HEK293 (cell line): ENCODE measurements at regions not wholly inside any gene's neighbourhood (a gene's known extent, or its start where the extent isn't known, plus 50 kb on each side); places are given as distances from the start of the nearest gene placed in this dataset.

Source experiments
- CTCF ChIA-PET: fragments of 350-600 bp; formaldehyde crosslinking; extraction: SDS; loops from one replicate; lab custom pipeline; 2021; ENCODE audit warnings: antibody characterized with exemption; lab: Yijun Ruan, JAX
- POLR2A ChIA-PET: fragments of 300-600 bp; formaldehyde crosslinking; extraction: SDS; loops from one replicate; lab custom pipeline; 2020; ENCODE audit warnings: antibody characterized with exemption, inconsistent platforms; lab: Yijun Ruan, JAX
- H3K27ac ChIP-seq: fragments of 200-500 bp; sonication (Bioruptor generic); 2 replicates; pipeline ENCODE4 v1.5.1; 2014; ENCODE audit warnings: low read depth, low read length, control low read depth, inconsistent platforms; ENCODE audit errors: extremely low read depth
- H3K36me3 ChIP-seq, 2 experiments: fragments of 200-500 bp in 1 of 2; sonication (Bioruptor generic) in 1 of 2; 1 replicate in 1 of 2; 2 replicates in 1 of 2; pipeline ENCODE4 v1.5.1; 2014 to 2017; ENCODE audit warnings: inconsistent platforms in 2 of 2, low read length in 2 of 2; ENCODE audit not compliant: control insufficient read depth in 2 of 2, insufficient read depth in 1 of 2
- H3K4me1 ChIP-seq: fragments of 200-500 bp; sonication (Bioruptor generic); 2 replicates; pipeline ENCODE4 v1.5.1; 2014; ENCODE audit warnings: mild to moderate bottlenecking, low read length, inconsistent platforms; ENCODE audit not compliant: control insufficient read depth, insufficient read depth
- H3K4me3 ChIP-seq: 2 replicates; pipeline ENCODE4 v1.5.1; 2011; ENCODE audit warnings: low read depth, mild to moderate bottlenecking, control low read depth, low read length, moderate library complexity
- H3K9me3 ChIP-seq: fragments of 200-500 bp; sonication (Bioruptor generic); 2 replicates; pipeline ENCODE4 v1.5.1; 2014; ENCODE audit warnings: low read depth, low read length, inconsistent platforms; ENCODE audit not compliant: control insufficient read depth, insufficient read depth
- BCL11A ChIP-seq: fragments of 450-650 bp; formaldehyde crosslinking; IDR thresholded peaks from 2 replicates; pipeline ENCODE4 v1.5.1; 2016; ENCODE audit warnings: low read depth, missing biosample characterization, missing genetic modification characterization
- FEZF1 ChIP-seq: fragments of 450-650 bp; formaldehyde crosslinking; IDR thresholded peaks from 2 replicates; pipeline ENCODE4 v1.5.1; 2016; ENCODE audit warnings: missing biosample characterization, missing genetic modification characterization
- INSM2 ChIP-seq: fragments of 450-650 bp; formaldehyde crosslinking; IDR thresholded peaks from 2 replicates; pipeline ENCODE4 v1.5.1; 2016; ENCODE audit warnings: missing biosample characterization, missing genetic modification characterization
- MZF1 ChIP-seq: fragments of 450-650 bp; formaldehyde crosslinking; IDR thresholded peaks from 2 replicates; pipeline ENCODE4 v1.5.1; 2017; ENCODE audit warnings: missing biosample characterization, missing genetic modification characterization, borderline replicate concordance
- PRDM1 ChIP-seq: fragments of 450-650 bp; formaldehyde crosslinking; IDR thresholded peaks from 2 replicates; pipeline ENCODE4; 2016; ENCODE audit warnings: missing biosample characterization, missing genetic modification characterization
- YY2 ChIP-seq: fragments of 450-650 bp; formaldehyde crosslinking; IDR thresholded peaks from 2 replicates; pipeline ENCODE4 v1.5.1; 2016; ENCODE audit warnings: missing biosample characterization, missing genetic modification characterization
- ZBTB8A ChIP-seq: fragments of 450-650 bp; formaldehyde crosslinking; IDR thresholded peaks from 2 replicates; pipeline ENCODE4 v1.5.1; 2016; ENCODE audit warnings: missing biosample characterization, missing genetic modification characterization
- ZEB2 ChIP-seq: fragments of 450-650 bp; formaldehyde crosslinking; IDR thresholded peaks from 2 replicates; pipeline ENCODE4 v1.5.1; 2016; ENCODE audit warnings: missing biosample characterization, missing genetic modification characterization
- ZFHX2 ChIP-seq: fragments of 450-650 bp; formaldehyde crosslinking; conservative IDR thresholded peaks from 2 replicates; pipeline ENCODE4 v1.5.1; 2016; ENCODE audit warnings: missing biosample characterization, missing genetic modification characterization
- ZIC2 ChIP-seq: fragments of 450-650 bp; formaldehyde crosslinking; IDR thresholded peaks from 2 replicates; pipeline ENCODE4 v1.5.1; 2016; ENCODE audit warnings: missing biosample characterization, missing genetic modification characterization
- ZNF148 ChIP-seq: fragments of 450-650 bp; formaldehyde crosslinking; IDR thresholded peaks from 2 replicates; pipeline ENCODE4 v1.5.0; 2017; ENCODE audit warnings: missing biosample characterization, missing genetic modification characterization, borderline replicate concordance
- ZNF169 ChIP-seq: fragments of 450-650 bp; formaldehyde crosslinking; IDR thresholded peaks from 2 replicates; pipeline ENCODE4 v1.5.1; 2016; ENCODE audit warnings: missing biosample characterization, missing genetic modification characterization
- ZNF18 ChIP-seq: fragments of 450-650 bp; formaldehyde crosslinking; IDR thresholded peaks from 2 replicates; pipeline ENCODE4 v1.5.1; 2016; ENCODE audit warnings: missing biosample characterization, missing genetic modification characterization
- ZNF274 ChIP-seq, 2 experiments: fragments of 200-500 bp in 1 of 2; fragments of 450-650 bp in 1 of 2; sonication (Bioruptor generic) in 1 of 2; formaldehyde crosslinking in 1 of 2; IDR thresholded peaks; 2 replicates each; pipeline versions ENCODE4 v1.5.1 to v1.6.1; 2014 to 2016; ENCODE audit warnings: borderline replicate concordance in 1 of 2, inconsistent platforms in 1 of 2, low read length in 1 of 2, missing biosample characterization in 1 of 2, missing genetic modification characterization in 1 of 2
- ZNF324 ChIP-seq: fragments of 450-650 bp; formaldehyde crosslinking; IDR thresholded peaks from 2 replicates; pipeline ENCODE4 v1.5.1; 2016; ENCODE audit warnings: missing biosample characterization, missing genetic modification characterization
- ZNF341 ChIP-seq: fragments of 450-650 bp; formaldehyde crosslinking; IDR thresholded peaks from 2 replicates; pipeline ENCODE4; 2016; ENCODE audit warnings: low read depth, missing biosample characterization, missing genetic modification characterization
- ZNF426 ChIP-seq: fragments of 450-650 bp; formaldehyde crosslinking; IDR thresholded peaks from 2 replicates; pipeline ENCODE4 v1.5.1; 2017; ENCODE audit warnings: missing biosample characterization, missing genetic modification characterization, mild to moderate bottlenecking, inconsistent platforms, moderate library complexity
- ZNF473 ChIP-seq: fragments of 450-650 bp; formaldehyde crosslinking; IDR thresholded peaks from 2 replicates; pipeline ENCODE4 v1.5.1; 2017; ENCODE audit warnings: missing biosample characterization, missing genetic modification characterization
- ZNF501 ChIP-seq: fragments of 450-650 bp; formaldehyde crosslinking; IDR thresholded peaks from 2 replicates; pipeline ENCODE4 v1.5.1; 2016; ENCODE audit warnings: missing biosample characterization, missing genetic modification characterization
- ZNF513 ChIP-seq: fragments of 450-650 bp; IDR thresholded peaks from 2 replicates; pipeline ENCODE4 v1.5.1; 2018; ENCODE audit warnings: missing biosample characterization, missing genetic modification characterization
- ZNF561 ChIP-seq: fragments of 450-650 bp; IDR thresholded peaks from 2 replicates; pipeline ENCODE4 v1.5.1; 2018; ENCODE audit warnings: missing biosample characterization, missing genetic modification characterization, borderline replicate concordance
- ZNF658 ChIP-seq: fragments of 450-650 bp; formaldehyde crosslinking; IDR thresholded peaks from 2 replicates; pipeline ENCODE4; 2016; ENCODE audit warnings: missing biosample characterization, missing genetic modification characterization
- ZNF701 ChIP-seq: fragments of 450-650 bp; formaldehyde crosslinking; IDR thresholded peaks from 2 replicates; pipeline ENCODE4 v1.5.1; 2016; ENCODE audit warnings: missing biosample characterization, missing genetic modification characterization
- ZNF768 ChIP-seq: fragments of 450-650 bp; formaldehyde crosslinking; IDR thresholded peaks from 2 replicates; pipeline ENCODE4 v1.5.1; 2018; ENCODE audit warnings: missing biosample characterization, mild to moderate bottlenecking, missing genetic modification characterization
- ZNF776 ChIP-seq: fragments of 450-650 bp; formaldehyde crosslinking; IDR thresholded peaks from 2 replicates; pipeline ENCODE4 v1.5.0; 2017; ENCODE audit warnings: missing biosample characterization, missing genetic modification characterization, borderline replicate concordance
- ZNF792 ChIP-seq: fragments of 450-650 bp; formaldehyde crosslinking; IDR thresholded peaks from 2 replicates; pipeline ENCODE4 v1.5.1; 2016; ENCODE audit warnings: missing biosample characterization, missing genetic modification characterization

GRCh38 chr1:30340934-30341333 lies 382.5 kb downstream of the MATN1 start:
- Histone ChIP-seq H3K4me3 (no peak overlapping the region), H3K4me1 (peaks cover 5% of the 10 kb centered on the region), H3K27ac (no peak overlapping the region), H3K9me3 (no peaks in the 10 kb centered on the region; the same call in 1 of the 2 replicates), H3K36me3 (no peaks in the 10 kb centered on the region; a peak in 1 of 3 replicates)
- TF ChIP-seq ZFHX2 = no peak
- TF ChIP-seq ZBTB8A (tag by site-specific recombination) = no peak
- TF ChIP-seq ZNF148 = no peak
- no peak for TF ChIP-seq ZNF561 (tag by site-specific recombination)
- no peak for TF ChIP-seq ZIC2 (tag by site-specific recombination)
- ChIA-PET CTCF (interaction anchor here (0.7 to 0.9 kb wide), 2 partner anchors 230 to 259 kb away, joined by 3 read pairs; no protein-coding TSS in a partner anchor), POLR2A (no interaction called here)

- Histone ChIP-seq H3K4me1 (no peaks in the 10 kb centered on the region), H3K4me3 (no peak overlapping the region), H3K9me3 (no peaks in the 10 kb centered on the region; the same call in 1 of the 2 replicates), H3K27ac (no peak overlapping the region), H3K36me3 (no peaks in the 10 kb centered on the region; a peak in 1 of 3 replicates)
- ChIA-PET CTCF (no interaction called here), POLR2A (no interaction called here)
- TF ChIP-seq ZNF18 (tag by site-specific recombination) = no peak
- no peak for TF ChIP-seq FEZF1 (tag by site-specific recombination)
- no peak for TF ChIP-seq PRDM1
- peak; percentile 51; the same call in 1 of the 2 replicates for TF ChIP-seq ZNF513 (tag by site-specific recombination)
Observed at GRCh38 chr1:30339866-30340265, 383.5 kb downstream of the MATN1 start.

GRCh38 chr1:30338765-30339164 lies 384.6 kb downstream of the MATN1 start:
- CTCF ChIA-PET = no interaction called here
- Histone ChIP-seq H3K27ac (no peak overlapping the region), H3K9me3 (no peaks in the 10 kb centered on the region; the same call in 1 of the 2 replicates), H3K36me3 (no peaks in the 10 kb centered on the region; a peak in 1 of 3 replicates), H3K4me3 (no peak overlapping the region), H3K4me1 (no peaks in the 10 kb centered on the region)
- POLR2A ChIA-PET = no interaction called here
- TF ChIP-seq ZEB2 (tag by site-specific recombination) = no peak
- TF ChIP-seq ZNF792 (tag by site-specific recombination) = no peak
- TF ChIP-seq INSM2 (tag by site-specific recombination) = no peak
- peak; percentile 93; the same call in 1 of the 2 replicates for TF ChIP-seq ZNF658
- TF ChIP-seq ZNF341 (tag by site-specific recombination) = no peak
- no peak for TF ChIP-seq ZNF501 (tag by site-specific recombination)
- TF ChIP-seq YY2 = no peak
- TF ChIP-seq ZNF324 (tag by site-specific recombination) = no peak
- TF ChIP-seq MZF1 (tag by site-specific recombination) = no peak
- TF ChIP-seq ZNF701 (tag by site-specific recombination) = no peak
- no peak for TF ChIP-seq ZNF274 (IDR thresholded peaks at IDR 0.05; ENCODE audit: low read length)
- TF ChIP-seq ZNF274 (tag by site-specific recombination; IDR thresholded peaks at IDR 0.05; ENCODE audit: borderline replicate concordance) = no peak
- no peak for TF ChIP-seq ZNF768 (tag by site-specific recombination)
- TF ChIP-seq ZNF776 (tag by site-specific recombination) = no peak
- 0 out of 2 replicates have a peak, but pooled peaks have one; percentile 49 for TF ChIP-seq ZNF473
- TF ChIP-seq ZNF426 = no peak
- no peak for TF ChIP-seq BCL11A (tag by site-specific recombination)
- 0 out of 2 replicates have a peak, but pooled peaks have one; percentile 19 for TF ChIP-seq ZNF169
